ENCODE measurements at regions not wholly inside any gene's neighbourhood (a gene's known extent, or its start where the extent isn't known, plus 50 kb on each side); places are given as distances from the start of the nearest gene placed in this dataset.

DNA sequence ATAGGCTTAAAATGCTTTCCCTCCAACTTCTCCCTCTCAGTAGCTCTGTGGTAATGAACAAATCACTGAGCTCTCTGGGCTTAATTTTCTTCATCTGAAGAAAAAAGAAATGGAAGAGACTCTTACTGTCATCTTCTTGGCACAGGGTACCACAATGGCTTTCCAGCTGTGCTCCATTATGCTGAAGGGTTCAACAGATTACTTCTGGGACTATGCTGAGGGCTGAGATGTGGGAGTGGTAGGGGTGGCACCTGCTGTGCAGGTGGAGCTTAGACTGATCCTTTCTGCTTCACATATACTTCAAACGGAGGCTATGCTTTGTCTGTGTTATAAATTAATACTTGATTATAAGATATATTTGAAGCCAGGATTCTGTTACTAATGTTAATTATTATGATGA, 840.2 kb upstream of the C9orf72 start:
- TF ChIP-seq, protein P1, sequence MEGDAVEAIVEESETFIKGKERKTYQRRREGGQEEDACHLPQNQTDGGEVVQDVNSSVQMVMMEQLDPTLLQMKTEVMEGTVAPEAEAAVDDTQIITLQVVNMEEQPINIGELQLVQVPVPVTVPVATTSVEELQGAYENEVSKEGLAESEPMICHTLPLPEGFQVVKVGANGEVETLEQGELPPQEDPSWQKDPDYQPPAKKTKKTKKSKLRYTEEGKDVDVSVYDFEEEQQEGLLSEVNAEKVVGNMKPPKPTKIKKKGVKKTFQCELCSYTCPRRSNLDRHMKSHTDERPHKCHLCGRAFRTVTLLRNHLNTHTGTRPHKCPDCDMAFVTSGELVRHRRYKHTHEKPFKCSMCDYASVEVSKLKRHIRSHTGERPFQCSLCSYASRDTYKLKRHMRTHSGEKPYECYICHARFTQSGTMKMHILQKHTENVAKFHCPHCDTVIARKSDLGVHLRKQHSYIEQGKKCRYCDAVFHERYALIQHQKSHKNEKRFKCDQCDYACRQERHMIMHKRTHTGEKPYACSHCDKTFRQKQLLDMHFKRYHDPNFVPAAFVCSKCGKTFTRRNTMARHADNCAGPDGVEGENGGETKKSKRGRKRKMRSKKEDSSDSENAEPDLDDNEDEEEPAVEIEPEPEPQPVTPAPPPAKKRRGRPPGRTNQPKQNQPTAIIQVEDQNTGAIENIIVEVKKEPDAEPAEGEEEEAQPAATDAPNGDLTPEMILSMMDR (IDR thresholded peaks at IDR 0.05; ENCODE audit: borderline replicate concordance, insufficient read depth, low read depth, low read length), result no peak
- H3K4me3 ChIP-seq (ENCODE audit: low read depth, low read length), result no peak overlapping the region

DNA sequence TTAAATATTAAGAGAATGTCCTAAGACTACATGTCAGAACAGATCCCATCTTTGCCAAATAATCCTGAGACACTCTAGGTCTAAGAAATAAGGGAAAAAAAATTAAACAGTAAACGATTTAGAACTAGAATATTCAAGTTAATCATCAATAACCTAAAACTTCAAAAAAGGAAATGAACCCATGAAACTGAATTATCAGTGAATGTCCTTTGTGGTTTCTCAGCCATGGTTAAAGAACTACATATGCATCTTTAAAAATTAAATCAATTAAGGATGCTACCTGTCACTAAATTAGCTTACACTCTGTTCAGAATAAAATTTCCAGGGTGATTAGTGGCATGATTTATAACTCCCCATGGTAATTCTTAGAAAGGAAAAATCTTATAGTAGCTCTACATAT, 850.0 kb upstream of the C9orf72 start:
- TF ChIP-seq, protein P1 (IDR thresholded peaks at IDR 0.05; ENCODE audit: borderline replicate concordance, insufficient read depth, low read depth, low read length), result no peak
- no peak overlapping the region for H3K4me3 ChIP-seq (ENCODE audit: low read depth, low read length)

DNA sequence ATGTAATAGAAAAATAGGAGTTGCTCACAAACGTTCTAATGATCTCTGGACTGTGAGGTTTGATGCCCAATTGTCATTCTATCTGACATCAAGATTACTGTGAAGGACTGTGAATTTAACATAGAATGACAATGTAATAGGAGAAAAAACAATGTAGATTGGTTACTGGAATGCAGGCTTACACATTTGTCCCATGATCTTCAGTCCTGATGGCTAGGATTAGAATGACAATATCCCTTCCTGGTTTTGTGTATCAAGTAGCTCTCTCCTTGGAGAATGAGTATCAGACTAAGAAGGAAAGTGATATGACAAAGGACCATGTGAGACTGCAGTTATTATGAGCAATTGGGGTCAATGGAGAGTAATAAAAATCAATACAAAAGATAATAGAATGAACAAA, 862.2 kb upstream of the C9orf72 start:
- H3K4me3 ChIP-seq (ENCODE audit: low read depth, low read length), result no peak overlapping the region
- TF ChIP-seq, protein P1 (IDR thresholded peaks at IDR 0.05; ENCODE audit: borderline replicate concordance, insufficient read depth, low read depth, low read length), result no peak

- H3K4me3 ChIP-seq (ENCODE audit: low read depth, low read length), result no peak overlapping the region
- TF ChIP-seq, protein P1 (IDR thresholded peaks at IDR 0.05; ENCODE audit: borderline replicate concordance, insufficient read depth, low read depth, low read length), result no peak
These were observed 866.4 kb upstream of the C9orf72 start for GRCh38 chr9:28439688-28440087.

GRCh38 chr9:28443461-28443860, 870.2 kb upstream of the C9orf72 start:
- TF ChIP-seq, protein P1 (IDR thresholded peaks at IDR 0.05; ENCODE audit: borderline replicate concordance, insufficient read depth, low read depth, low read length), result no peak
- no peak overlapping the region for H3K4me3 ChIP-seq (ENCODE audit: low read depth, low read length)

- TF ChIP-seq, protein P1 (IDR thresholded peaks at IDR 0.05; ENCODE audit: borderline replicate concordance, insufficient read depth, low read depth, low read length), result no peak
- no peak overlapping the region for H3K4me3 ChIP-seq (ENCODE audit: low read depth, low read length)
These were observed 871.4 kb upstream of the C9orf72 start for GRCh38 chr9:28444637-28445036.

GRCh38 chr9:28445211-28445610, 871.9 kb upstream of the C9orf72 start:
- H3K4me3 ChIP-seq (ENCODE audit: low read depth, low read length), result no peak overlapping the region
- TF ChIP-seq, protein P1 (IDR thresholded peaks at IDR 0.05; ENCODE audit: borderline replicate concordance, insufficient read depth, low read depth, low read length), result no peak

Measured in GM12875 (cell line).